Spleen (tissue), 7 donors: ENCODE measurements at regions not wholly inside any gene's neighbourhood (a gene's known extent, or its start where the extent isn't known, plus 50 kb on each side); places are given as distances from the start of the nearest gene placed in this dataset.

Source experiments
- POLR2A ChIP-seq, 3 donors: fragments of 450-650 bp; IDR thresholded peaks; one replicate each; pipeline ENCODE4 v1.5.1; 2017; ENCODE audit warnings: antibody characterized with exemption in 3 of 3, mild to moderate bottlenecking in 1 of 3
- TF ChIP-seq, protein P1 (sequence below), 11 experiments: fragments of 200-600 bp in 7 of 11; fragments of 450-650 bp in 4 of 11; sonication (generic) in 4 of 11; IDR thresholded peaks in 8 of 11; conservative IDR thresholded peaks in 3 of 11; 1 replicate in 7 of 11; 2 replicates in 4 of 11; pipeline versions ENCODE4 v1.4.0 to v1.8.0; 2016 to 2021; ENCODE audit warnings: antibody characterized with exemption in 11 of 11, inconsistent platforms in 4 of 11, mild to moderate bottlenecking in 1 of 11
- donor health status: DM: no; HTN: no; CAD: no; lungs with moderate emphysema.
- donor health status: DM: no; HTN: no; CAD: no.
- donor health status: DM: no; HTN: no; CAD: no.

GRCh38 chr6:21489826-21490225, 103.7 kb upstream of the SOX4 start:
- TF ChIP-seq, protein P1, sequence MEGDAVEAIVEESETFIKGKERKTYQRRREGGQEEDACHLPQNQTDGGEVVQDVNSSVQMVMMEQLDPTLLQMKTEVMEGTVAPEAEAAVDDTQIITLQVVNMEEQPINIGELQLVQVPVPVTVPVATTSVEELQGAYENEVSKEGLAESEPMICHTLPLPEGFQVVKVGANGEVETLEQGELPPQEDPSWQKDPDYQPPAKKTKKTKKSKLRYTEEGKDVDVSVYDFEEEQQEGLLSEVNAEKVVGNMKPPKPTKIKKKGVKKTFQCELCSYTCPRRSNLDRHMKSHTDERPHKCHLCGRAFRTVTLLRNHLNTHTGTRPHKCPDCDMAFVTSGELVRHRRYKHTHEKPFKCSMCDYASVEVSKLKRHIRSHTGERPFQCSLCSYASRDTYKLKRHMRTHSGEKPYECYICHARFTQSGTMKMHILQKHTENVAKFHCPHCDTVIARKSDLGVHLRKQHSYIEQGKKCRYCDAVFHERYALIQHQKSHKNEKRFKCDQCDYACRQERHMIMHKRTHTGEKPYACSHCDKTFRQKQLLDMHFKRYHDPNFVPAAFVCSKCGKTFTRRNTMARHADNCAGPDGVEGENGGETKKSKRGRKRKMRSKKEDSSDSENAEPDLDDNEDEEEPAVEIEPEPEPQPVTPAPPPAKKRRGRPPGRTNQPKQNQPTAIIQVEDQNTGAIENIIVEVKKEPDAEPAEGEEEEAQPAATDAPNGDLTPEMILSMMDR (IDR thresholded peaks at IDR 0.05 in 8 of 11, conservative IDR thresholded peaks at IDR 0.05 in 3 of 11): no peak
- no peak for TF ChIP-seq POLR2A (IDR thresholded peaks at IDR 0.05)
